ENCODE measurements at regions not wholly inside any gene's neighbourhood (a gene's known extent, or its start where the extent isn't known, plus 50 kb on each side); places are given as distances from the start of the nearest gene placed in this dataset.

DNA sequence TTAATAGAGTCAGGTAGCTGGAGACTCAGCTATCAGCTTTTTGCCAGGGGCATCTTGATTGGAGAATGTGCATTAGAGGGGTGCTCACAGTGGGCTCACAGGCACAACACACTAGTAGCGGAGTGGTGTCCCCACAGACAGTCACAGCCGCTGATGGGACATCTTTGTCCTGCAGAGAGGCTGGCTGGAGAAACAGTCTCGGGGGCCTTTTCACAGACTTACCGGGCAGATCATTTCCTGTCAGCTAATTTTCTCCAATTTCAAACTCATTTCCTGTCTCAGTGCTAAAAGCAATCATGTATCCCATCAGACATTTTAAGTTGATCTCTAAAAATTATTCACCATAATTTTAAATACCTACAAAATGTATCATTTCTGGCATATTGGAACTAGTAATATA is 562.6 kb downstream of the DCDC2C start:
- no peak for DNase-seq

DNA sequence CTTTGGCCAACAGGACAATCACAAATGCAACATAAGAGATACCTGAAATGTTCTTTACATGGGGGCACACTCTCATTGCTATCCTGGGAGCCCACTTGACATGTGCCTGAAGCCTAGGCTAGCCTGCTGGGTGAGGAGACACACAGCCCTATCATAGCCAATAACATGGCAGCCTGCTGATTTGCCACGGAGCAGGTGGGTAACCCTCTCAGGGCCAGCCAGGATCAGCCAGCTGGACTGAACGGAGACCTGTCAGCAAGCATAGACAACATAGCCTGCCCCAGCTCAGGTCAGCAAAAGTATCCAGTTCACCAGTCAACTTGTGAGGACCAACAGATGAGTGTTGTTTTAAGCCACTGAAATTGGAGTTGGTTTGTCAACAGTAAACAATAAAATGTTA is 566.5 kb downstream of the DCDC2C start:
- DNase-seq, result no peak

DNA sequence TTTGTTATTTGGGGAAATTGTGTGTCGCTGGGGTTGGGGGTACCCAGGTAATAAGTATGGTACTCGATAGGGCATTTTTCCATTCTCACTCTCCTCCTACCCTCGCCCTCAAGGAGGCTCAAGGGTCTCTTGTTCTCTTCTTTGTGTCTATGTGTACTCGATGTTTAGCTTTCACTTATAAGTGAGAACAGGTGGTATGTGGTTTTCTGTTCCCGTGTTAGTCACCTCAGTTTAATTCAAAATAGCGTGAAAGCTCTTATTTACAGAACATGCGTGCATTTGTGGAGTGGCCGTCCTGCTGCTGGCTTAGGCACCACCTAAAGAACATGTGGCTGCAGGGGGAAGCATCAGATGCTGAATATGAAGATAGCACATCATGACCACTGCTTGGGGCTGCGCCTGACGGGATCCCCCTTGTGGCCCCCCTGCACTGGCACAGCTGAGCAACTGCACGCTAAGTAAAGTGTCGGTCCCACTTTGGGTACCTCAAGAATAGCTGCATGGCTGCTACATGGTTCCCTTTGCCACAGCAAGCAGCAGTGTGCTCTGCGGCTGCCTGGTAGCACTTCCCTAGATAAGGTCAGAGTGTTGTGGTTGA is 569.0 kb downstream of the DCDC2C start:
- no peak for DNase-seq

DNA sequence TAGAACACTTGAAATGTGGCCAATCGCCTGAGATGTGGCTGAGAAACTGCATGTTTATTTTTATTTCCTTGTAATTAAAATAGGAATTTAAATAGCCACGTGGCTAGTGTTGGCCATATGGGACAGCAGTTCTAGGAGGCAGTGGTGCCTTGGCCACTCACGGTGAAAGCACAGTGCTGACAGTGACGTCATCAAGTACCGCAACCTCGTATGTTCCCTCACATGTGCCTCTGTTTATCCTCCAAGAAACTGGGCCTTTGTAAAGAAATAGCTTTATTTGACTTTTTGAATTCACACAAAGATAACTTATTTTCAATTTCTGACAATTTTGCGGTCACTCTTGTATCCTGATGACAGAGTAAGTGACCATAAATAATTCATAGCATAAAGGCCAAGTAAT is 575.0 kb downstream of the DCDC2C start:
- no peak for DNase-seq

DNA sequence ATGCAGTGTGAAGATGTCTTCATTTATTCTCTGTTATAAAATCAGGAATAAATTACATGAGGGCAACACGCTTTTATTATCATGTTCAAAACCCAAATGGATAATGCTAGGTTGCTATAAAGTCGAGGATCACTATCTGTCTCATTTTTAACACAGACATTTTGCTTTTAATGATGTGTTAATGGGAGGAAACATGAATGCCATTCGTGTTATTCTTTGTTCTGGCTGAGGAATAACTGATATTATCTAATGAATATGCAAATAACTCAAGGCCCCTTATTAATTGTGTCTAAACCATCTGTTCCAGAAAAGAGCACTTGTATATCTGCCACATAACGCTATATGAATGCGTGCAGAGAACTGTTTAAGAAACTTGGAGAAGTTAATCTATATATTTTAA is 576.1 kb downstream of the DCDC2C start:
- DNase-seq, result no peak

DNA sequence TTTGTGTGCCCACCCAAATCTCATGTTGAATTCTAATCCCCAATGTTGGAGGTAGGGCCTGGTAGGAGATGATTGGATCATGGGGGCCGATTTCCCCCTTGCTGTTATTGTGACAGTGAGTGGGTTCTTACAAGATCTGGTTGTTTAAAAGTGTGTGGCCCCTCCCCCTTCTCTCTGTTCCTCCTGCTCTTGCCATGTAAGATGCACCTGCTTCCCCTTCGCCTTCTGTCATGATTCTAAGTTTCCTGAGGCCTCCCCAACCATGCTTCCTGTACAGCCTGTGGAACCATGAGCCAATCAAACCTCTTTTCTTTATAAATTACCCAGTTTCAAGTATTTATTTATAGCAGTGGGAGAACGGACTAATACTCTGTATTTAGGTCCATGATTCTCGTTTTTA is 588.1 kb downstream of the DCDC2C start:
- peak; percentile 34 to 54 for DNase-seq

DNA sequence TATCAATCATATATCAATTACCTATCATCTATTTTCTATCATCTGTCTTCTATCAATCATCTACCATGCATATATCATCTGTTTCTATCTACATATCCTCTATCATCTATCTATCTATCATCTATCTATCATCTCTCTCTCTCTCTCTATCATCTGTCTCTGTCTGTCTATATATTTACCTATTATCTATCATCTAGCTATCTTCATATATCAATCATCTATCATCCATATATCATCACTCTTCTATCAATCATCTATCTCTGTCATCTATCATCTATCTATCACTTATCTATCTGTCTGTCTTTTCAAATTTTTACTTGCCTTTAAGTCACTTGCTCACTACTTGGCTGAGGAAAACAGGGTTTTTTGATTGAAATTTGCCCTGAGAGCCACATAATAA is 592.3 kb downstream of the DCDC2C start:
- DNase-seq, result no peak

DNA sequence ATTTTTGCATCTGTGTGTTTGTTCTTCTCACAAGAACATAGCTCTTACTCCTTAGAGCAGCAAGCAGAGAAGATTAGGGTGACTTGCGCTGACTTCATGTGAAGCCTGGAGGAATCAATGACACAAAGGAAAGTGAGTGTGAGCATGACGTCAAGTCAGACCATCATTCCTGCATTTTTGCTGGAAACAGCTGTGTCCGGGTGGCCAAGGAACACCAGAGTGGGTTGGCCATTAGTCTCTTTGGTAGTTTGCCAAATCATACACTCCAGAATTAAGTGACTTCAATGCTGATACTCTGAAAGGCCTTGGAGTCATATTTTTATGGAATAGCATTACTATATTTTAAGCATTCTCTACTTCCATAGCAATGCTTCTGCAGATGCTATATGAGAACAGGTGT is 597.2 kb downstream of the DCDC2C start:
- no peak for DNase-seq

DNA sequence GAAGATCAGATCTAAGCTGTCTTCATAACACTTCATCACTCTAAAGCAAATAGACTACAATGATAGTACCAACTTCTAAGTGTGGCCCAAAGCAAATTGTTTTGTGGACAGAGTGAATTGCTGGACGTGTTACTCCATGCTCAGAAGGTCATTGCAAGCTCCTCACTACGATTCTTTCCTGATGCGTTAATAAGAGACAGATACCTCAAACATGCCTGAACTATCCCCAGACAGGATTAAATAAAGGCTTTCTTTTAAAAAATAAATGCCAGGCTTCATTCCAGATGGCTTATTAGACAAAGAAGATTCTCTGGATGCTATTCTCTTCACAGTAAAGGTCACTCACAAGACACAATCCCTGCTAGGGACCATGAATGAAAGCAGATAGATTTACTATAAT is 621.2 kb downstream of the DCDC2C start:
- no peak for DNase-seq

DNA sequence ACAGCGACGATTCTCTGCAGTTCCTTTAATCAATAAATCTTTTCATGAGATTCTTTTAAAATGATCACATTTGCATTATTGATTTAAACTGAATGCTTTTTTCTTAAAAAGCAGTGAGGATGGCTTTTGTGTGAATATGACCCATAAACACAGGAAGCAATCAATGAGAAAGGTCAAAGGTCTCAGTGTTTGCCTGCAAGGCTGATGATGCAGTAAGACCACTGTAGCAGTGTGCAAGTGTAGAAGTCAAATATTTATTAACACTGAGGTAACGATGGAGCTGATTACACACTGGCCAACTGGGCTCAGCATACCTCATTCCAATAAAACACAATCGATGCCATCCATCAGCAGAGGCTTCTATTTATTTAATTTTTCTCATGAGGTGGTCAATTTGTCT is 633.5 kb downstream of the DCDC2C start:
- no peak for DNase-seq

DNA sequence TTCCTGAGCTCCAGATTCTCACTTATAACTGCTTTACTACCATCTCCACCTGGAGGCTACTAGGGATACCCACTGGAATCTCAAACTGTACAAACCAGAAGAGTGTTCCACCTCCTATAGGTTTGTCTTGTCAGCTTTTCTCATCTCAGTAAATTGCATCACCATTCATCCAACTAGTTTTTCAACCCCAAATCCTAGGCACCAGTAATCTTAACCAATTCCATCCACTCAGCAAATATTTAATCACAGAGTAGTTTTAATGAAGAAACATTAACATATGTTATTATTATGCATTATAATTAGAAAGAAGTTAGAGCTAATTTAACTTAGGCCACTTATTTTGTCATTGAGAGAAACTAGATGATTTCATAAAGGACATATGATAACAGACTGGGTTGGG is 635.0 kb downstream of the DCDC2C start:
- no peak for DNase-seq

DNA sequence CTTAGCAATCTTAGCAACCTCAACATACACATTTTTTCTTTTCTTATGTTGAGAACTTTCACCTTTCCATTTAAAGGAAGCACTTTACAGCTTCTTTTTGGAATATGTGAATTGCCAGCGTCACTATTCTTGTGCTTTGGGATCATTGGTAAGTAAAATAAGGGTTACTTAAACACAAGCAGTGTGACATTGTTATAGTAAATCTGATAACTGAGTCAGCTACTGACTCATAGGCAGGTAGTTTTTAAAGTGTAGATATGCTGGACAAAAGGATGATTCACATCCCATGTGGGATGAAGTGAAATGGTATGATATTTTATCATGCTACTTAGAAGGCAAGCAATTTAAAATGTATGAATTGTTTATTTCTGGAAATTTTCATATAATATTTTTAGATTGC is 637.2 kb downstream of the DCDC2C start:
- no peak for DNase-seq

DNA sequence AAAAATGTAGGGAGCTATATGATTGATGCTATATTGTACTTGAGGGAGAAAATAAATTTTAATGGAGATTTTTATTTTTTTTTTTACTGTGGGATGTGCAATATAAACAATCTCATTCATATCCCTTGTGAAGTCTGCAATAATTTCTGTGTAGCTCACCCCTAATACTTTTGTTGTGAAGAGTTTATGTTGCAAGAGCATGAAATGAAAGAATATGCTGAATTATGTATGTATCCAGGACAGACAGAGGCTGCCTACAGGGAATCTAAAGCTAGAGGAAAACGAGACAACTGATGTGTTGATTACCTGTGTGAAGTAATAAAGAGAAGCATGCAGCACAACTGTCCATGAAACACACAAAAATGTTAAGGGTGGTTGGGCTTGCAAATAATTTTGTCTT is 643.3 kb downstream of the DCDC2C start:
- DNase-seq, result no peak

DNA sequence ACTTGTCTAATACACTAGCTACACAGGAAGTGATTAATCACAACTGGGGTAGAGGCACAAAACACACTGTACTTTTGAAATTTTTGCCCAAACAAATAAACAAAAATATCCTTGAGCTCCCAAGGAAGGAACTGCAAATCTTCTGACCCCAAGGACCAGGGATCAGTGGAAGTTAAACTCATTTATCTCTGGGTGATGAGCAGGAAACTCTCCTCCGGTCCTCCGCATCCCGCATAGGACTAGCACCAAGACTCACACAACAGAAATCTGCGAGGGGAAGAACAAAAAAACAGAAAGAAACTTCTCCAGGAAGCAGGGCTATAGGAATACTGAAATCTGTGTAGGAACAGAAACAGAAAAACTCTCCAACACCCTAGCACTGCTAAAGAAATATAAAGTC is 650.3 kb downstream of the DCDC2C start:
- no peak for DNase-seq

DNA sequence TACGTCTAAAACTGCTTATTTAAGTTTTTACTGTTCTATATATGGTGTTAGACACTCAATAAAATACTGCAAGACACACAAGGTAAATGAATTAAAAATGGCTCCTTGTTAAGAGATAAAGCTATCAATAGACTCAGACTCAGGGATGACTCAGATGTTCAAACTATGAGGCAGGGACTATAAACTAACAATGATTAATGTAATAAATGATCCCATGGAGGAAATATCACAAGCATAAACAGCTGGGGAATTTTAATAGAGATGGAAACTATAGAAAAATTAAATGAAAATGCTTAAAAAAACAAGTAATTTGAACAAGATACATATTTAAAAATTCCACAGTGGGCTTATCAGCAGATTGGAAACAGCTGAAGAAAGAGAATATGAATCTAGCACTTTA is 650.8 kb downstream of the DCDC2C start:
- no peak for DNase-seq

DNA sequence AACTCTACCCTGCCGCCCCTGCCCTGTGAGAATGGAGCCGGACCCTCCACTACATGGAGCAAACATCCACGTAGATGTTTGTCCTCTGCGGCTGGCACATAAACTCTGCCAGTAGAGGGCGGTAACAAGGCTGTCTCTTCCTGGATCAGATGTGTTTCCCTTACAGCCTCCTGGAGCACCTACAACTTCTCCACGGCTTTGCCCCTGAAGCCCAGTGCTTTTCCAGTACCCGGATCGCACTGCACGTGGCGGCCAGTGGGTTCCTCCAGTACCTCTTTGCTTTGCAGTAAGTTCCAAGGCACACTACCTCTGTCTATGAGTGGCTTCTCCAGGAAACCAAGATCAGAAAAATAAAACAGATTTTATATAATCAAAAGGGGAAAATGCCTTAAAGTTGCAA is 651.3 kb downstream of the DCDC2C start:
- DNase-seq, result peak; percentile 58 to 73

DNA sequence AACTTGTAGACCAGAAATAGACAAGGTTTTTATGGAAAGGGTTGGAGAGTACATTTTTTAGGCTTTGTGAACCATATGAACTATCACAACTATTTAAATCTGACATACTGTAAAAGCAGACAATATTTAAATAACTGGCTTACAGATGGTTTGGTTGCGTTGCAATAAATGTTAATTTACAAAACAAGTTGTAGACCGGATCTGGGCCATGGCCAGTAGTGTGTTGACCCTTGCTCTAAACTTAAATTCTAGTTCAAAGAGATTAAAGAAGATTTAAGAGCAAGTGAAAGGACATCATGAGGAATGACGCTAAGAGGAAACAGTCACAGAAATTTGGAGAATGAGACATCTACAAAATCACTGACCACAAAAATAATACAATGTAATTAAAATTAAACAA is 652.7 kb downstream of the DCDC2C start:
- no peak for DNase-seq

DNA sequence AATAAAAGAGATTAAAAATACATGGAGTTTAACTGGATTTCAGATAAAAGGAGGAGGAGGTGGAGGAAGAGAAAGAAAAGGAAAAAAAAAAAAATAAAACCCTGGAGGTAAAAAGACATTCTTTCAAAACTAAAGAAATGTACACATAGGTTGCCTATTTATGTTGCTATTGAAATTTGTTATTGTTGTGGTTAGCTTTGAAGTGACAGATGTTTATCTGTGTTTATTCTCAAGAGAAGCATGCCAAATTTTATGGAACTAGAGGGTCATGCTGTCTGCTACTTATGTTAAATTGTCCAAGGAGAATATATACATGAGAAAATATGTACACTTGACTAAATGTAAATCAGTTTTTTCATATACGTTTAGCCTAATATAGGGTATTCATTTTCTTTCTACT is 653.2 kb downstream of the DCDC2C start:
- DNase-seq, result no peak

DNA sequence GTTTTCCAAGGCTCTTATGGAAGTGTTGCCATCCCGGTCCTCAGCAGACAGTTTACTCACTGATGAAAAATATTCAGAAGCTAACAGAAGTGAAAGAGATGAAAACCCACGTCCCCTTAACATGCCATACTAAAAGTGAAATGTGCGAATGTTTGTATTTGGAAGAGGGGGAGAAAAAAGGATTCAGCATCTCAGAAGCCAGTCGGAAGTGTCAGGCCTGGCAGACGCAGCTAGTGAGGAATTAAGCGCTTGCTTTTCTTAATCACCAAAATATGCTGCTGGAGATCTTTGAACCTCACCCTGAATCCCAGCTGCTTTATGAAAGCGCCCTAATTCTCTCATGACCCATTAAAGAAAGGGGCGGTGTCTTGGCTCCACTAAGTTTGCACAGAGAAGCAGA is 653.7 kb downstream of the DCDC2C start:
- no peak for DNase-seq

DNA sequence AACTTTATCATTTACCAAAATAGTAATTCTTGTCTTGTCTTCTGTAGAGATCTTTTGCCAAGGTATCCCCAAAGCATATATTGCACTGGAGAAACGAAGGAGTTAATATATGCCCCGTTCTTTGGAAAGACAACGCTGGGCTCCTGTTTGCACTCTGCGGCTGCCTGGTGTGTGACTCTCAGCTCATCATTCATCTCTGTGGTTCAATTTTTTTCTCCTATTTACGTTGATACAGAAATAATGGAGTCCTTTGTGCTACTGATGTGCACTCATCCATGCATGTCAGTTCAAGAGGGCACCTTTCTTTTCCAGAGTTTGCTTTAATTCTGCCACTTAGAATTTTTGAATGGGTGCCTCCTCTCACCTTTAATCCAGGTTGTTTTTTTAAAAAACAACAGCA is 655.5 kb downstream of the DCDC2C start:
- DNase-seq, result no peak

DNA sequence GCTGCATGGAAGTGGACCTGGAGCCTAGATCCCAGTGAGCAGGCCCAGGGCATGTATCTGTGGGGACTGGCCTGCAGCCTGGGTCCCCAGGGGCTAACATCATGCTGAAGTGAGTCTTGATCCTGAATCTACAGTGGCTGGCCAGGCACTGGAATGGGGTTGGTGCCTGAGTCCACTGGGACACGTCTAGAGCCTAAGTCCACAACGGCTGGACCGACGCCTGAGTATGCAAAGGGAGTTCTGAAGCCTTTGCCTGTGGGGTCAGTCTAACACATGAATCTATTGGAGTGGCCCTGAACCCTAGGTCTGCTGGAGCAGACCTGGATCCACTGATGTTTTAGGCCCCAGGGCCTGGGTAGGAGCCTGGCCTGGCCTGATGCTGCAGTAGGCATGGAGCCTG is 665.5 kb downstream of the DCDC2C start:
- no peak for DNase-seq

DNA sequence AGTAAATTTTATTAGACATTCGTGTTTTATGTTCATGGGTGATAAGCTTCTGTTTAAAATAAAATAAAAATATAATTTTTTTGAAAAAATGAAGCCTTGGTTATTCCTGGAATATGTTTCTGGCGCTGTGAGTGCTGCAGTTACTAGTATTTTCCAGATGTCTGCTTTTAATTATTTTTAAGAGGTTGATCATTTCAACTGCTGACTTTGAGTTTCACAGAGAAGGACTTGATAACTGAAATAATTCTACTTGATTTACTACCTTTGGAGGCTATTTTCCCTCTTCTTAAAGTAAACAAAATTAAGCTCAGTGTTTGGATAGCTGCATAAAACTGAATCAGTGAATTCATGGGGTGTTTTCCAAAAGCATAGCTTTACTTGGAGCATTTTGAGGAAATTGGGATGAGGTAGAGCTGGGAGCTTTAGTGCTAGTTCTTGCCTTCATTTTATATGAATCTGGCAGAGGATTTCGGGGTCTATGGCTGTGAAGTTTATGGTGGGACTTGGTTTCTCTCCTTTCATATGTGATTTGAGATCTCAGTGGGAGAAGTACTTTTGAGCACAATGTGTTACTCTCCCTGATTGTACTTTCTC is 666.5 kb downstream of the DCDC2C start:
- DNase-seq, result no peak

DNA sequence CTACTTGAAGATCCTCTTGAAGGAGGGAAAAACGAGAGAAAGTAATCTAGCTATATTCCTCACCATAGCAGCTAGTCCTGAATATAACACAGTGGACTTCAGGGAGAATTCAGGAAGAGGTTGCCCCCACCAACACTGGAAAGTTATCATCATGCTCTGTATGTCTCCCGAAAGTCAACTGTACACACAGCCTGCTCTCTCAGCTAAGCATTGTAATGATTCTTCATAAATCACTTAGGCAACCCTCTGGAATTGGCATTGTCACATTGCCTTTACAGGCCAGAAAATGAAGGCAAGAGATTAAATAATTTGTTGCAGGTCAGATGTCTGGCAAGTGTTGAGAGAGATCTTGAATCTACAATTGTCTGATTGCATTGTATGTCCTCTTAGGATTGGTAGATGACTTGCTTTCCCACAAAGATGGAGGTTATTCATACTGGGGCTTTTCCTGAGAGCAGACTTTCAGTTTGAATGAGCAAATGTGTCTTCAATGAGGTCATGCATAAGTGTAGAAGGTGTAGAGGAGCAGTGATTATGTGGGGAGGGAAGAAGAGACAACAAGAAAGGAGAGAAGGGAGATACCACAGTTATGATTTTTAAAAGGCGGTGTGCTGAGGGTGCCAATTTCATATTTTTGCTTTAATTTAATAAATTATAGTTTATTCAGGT is 667.2 kb downstream of the DCDC2C start:
- DNase-seq, result no peak

DNA sequence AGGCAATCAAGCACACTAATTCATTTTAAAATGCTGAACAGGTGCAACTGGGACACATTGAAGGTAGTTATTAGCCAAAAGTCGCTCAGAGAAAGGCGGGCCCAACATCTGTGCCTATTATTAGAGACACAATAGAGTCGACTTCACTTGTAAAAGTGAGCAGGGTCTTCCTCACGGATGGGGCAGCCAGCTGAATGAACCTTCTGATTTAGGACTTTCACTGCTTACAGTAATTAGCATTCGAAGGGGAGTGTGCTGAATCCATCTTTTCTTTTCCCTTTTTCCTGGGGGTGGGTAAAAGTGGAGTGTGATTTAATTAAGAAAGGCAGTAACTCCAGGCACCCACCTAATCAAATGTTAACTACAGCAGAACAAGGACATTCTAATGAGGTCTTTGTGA is 677.7 kb downstream of the DCDC2C start:
- DNase-seq, result no peak

DNA sequence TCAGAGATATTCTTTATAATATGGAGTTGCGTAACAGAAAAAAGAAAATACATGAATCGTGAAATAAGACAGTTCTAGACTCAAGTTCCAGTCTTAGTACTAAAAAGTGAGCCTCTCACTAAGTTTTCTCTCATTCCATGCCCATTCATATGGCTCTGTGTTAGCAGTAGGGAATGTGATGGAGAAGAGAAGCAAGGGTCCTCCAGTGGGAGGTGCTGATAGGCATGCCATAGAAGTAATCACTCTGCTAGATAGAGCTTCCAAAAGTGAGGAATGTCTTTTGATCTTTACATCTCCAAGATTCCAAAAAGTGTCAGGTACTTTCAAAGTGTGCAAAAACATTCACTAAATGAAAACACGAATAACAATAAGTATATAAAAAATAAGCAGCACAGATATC is 678.4 kb downstream of the DCDC2C start:
- DNase-seq, result no peak

Measured in Kasumi-1 (cell line).